ENCODE measurements at regions not wholly inside any gene's neighbourhood (a gene's known extent, or its start where the extent isn't known, plus 50 kb on each side); places are given as distances from the start of the nearest gene placed in this dataset.

DNA sequence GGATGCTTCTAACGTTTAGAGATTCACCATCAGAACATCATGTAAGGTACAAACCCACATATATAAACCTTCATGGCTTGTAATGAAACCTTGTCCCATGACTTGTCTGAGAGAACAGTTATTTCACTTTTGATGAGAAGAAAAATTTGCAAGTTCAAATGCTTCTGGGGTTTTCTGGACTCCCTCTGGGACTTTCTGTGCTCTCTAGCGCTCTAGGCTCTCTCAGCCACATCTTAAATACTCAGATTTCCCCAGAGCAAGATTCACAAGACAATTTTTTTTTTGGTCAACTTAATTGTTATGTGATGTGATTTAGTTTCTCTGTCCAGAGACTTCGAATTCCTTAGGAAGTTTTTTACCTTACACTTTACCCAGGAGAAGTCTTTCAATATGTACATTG, 282.8 kb upstream of the EDNRB start:
- DNase-seq = no peak

DNA sequence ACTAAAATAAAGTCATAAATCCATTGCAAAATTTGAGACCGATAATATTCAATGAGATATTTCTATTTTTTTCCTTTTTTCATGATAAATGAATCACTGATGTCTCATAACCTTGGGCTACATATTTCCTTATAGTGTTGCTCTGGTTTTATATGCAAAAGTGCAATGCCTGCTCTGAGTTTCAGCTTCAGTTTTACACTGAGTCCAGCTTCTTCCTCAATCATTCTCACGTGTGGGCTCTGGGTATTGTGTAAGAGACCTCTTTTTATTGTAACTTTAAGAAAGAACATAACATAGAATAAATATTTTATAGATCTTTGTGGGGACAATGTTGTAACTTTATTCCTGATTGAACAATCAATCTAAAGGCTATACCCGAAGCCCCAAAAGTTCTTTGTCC, 280.2 kb upstream of the EDNRB start:
- DNase-seq = no peak

DNA sequence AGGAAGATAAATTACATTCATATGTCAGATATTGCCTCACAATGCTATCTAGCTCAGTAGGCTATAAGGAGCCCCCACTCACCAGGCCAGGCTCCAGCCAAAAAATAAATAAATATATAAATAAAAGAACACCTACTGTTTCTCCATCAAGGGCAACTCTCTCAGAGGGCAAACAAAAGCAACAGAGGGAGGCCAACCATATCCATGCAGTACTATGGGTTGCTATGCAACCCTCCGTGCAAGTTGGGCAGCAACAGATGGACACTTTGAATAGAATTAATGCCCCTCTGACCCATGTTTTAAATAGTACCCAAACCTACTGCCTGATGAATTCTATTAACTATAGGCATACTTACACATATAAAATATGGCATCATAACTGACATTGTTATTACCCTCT, 279.8 kb upstream of the EDNRB start:
- peak; percentile 41 for DNase-seq

DNA sequence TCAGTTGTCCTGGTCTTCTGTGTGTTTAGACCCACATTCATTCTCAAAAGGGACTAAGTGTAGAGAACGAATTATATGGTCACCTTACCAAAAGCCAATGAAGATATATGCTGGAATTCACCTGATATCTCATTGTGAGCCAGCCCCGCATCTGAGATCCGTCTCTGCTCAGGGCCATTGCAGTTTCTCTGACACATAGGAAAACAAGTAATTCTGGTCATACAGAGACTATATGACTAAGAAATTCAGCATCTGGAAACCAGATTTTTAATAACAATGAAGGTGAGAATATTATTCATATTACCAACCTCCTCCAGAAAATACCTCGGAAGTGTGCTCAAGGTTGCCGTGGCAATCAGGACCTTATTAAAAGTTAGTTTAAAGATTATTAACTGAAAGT, 278.6 kb upstream of the EDNRB start:
- no peak for DNase-seq

- peak; percentile 24 for DNase-seq
Observed at GRCh38 chr13:78194904-78195639, 276.4 kb upstream of the EDNRB start.

DNA sequence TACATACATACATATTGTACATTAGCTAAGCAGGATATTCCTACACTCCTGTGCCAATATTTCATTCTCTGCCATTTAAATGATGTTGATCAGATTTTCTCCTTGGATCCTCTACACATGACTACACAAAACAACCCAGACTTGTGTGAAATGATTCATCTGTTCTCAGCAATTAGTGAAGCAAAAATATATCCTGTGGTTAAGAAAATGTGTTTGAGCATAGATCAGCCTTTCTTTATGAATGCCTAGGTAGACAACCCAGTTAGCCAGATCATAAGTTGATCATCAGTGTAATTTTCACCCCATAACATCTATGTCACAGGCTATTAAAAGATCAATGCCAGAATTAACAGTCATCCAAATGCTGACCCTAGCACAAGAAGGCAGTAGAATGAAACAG, 275.2 kb upstream of the EDNRB start:
- DNase-seq = no peak

DNA sequence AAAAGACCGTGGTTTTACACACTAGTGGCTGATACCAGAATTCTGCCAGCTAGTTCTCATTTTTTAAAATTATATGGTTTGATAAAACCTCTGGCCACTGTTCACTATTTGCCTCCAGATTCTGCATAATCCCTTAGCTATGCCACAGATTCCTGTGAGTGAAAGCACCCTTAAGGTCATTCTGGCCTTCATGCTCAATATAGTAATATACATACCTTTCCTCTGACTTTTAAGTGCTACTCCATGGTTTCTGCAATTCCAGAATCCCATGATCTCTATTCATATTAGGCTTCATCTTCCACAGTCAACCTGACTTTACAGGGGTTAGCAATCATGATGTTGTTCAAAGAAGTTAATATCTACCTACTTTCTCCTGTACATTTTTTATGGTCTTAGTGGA, 274.1 kb upstream of the EDNRB start:
- no peak for DNase-seq

DNA sequence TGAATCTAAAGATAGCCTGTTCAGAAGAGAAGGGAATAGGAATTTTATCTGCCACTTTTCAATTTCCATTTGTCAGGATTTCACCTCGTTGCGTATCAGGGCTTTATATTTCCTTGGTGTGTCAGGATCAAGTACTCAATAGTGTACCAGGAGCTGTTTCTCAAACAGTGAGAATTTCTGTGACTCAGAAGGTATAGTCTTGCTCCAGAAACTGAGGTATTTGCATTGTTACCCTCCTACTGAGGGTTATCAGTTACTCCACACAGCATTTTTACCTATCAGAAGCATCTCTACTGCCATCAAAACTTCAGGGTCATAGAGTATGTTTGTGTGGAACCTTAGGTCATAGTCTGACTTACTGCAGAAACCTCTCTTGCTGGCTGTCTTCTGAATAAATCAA, 271.7 kb upstream of the EDNRB start:
- no peak for DNase-seq

DNA sequence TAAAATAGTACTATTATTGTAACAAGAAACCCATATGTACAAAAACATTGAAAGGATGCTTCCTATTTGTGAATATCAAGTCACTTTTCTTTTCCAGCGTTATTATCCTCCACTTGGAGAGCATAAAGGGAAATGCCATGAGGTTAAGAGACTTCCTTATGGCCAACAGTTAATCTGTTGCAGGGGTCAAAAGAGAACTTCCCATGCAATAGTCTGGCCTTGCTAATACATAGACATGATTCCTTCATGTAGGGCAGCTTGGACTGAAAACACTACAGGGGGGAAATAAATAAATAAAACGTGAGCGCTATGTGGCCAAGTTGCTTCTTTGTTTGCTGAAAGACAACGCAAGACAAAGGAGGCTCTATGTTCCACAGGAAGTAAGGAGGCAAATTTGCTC, 269.1 kb upstream of the EDNRB start:
- DNase-seq = no peak

- no peak for DNase-seq
Observed at GRCh38 chr13:78185700-78186099, 267.1 kb upstream of the EDNRB start.

DNA sequence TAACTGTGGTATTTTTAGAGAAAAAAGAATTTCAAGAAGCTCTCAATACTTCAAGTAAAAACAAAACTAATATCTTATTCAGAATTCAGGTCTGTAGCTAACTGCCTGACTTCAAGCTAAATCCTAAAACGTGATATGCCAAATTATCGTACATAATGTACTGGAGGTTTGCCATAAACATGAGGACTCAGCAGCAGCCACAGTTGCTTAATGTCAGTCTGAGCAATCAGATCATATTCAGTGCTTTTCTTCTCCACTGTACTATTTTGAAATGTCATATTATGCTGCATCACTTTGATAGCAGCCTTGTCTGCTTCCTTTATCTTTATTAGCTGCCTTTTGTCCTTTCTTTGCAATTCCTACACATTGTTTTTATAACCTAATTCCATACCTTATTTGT, 265.1 kb upstream of the EDNRB start:
- DNase-seq = no peak

- DNase-seq = no peak
Observed at GRCh38 chr13:78182813-78183212, 264.2 kb upstream of the EDNRB start.

DNA sequence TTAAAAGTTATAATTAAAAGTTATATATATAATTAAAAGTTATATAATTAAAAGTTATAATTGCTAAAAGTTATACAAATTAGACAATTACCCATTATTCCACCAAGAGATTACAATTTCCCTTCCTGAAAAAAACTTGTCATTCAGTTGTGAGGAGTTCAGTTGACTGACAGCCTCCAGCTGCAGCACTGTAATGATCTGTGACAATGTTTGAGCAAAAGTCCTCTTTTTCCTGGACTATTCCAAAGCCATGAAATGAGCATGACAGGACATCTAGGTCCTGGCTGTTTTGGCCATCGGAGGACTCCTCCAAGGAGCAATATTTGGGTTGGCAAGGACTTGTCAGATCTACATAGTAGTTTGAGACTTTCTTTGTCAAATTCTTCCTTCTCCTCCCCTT, 258.7 kb upstream of the EDNRB start:
- DNase-seq = no peak

DNA sequence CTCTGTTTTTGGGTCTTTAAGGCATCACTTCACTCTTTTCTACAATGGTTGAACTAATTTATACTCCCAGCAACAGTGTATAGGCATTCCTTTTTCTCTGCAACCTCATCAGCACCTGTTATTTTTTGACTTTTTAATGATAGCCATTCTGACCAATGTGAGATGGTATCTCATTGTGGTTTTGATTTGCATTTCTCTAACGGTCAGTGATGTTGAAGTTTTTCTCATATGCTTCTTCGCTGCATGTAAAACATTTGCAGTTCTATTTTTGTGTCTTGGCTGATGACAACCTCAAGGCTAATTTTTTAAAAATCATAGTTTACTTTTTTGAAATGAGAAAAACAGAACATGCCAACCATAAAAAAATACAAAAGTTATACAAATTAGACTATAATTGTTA, 258.2 kb upstream of the EDNRB start:
- no peak for DNase-seq

- DNase-seq = no peak
Observed at GRCh38 chr13:78169386-78169785, 250.8 kb upstream of the EDNRB start.

- no peak for DNase-seq
Observed at GRCh38 chr13:78168981-78169380, 250.3 kb upstream of the EDNRB start.

GRCh38 chr13:78161266-78161665, 242.6 kb upstream of the EDNRB start:
- no peak for DNase-seq

DNA sequence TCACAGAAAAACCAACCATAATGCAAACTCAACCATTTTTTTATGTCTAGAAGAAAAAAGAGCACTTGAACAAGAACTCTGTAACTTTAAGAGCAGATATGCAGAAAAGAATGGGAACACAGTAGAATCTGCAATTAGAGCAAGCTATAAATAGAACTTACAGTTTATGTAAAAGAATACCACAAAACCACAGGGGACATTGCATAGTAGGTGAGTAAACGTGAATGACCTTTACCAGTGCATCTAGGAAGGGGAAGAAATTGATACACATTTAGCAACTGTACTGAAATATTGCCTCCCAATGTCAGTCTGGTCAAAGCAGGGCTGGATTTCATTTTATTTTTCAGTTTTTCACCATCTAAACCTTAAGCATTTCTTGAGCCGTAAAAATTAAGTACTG, 242.2 kb upstream of the EDNRB start:
- no peak for DNase-seq

- no peak for DNase-seq
Observed at GRCh38 chr13:78152415-78152814, 233.8 kb upstream of the EDNRB start.

DNA sequence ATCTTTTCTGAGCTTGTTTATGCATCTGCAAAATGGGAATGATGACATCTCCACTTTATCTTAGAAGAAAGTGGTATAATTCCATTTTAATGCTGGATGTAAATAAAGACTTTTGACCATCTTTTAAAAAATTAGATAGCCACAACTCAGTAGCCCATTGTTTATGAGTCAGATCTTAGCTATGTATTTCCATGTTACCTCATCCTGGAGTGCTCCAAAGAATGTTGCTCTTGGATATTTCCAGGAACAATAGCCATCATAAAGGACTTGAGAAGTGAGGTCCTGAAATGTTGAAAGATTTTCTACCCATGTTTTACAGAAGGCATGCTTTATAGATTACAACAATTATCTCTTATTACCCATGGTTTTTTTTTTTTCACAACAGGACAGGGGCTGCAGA, 229.3 kb upstream of the EDNRB start:
- no peak for DNase-seq

DNA sequence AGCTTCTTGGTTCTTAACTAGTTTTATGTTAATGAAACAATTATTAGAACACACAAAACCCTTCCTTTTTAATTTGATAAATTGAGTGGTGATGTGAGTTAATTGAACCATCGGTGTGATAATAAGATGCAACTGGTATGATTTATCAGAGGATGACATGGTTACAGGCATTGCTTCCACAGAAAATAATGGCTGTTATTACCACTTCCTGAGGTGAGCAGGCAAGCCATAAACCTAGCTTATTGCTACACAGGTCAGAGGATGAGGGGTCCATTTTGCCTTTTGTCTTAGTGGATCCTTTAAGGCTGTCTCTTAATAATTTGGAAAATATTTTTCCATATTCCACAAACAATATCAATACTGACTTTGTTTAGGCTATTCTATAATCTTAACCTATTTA, 226.6 kb upstream of the EDNRB start:
- DNase-seq = no peak

GRCh38 chr13:78139765-78140164, 221.1 kb upstream of the EDNRB start:
- no peak for DNase-seq

- DNase-seq = no peak
Observed at GRCh38 chr13:78138756-78139155, 220.1 kb upstream of the EDNRB start.

DNA sequence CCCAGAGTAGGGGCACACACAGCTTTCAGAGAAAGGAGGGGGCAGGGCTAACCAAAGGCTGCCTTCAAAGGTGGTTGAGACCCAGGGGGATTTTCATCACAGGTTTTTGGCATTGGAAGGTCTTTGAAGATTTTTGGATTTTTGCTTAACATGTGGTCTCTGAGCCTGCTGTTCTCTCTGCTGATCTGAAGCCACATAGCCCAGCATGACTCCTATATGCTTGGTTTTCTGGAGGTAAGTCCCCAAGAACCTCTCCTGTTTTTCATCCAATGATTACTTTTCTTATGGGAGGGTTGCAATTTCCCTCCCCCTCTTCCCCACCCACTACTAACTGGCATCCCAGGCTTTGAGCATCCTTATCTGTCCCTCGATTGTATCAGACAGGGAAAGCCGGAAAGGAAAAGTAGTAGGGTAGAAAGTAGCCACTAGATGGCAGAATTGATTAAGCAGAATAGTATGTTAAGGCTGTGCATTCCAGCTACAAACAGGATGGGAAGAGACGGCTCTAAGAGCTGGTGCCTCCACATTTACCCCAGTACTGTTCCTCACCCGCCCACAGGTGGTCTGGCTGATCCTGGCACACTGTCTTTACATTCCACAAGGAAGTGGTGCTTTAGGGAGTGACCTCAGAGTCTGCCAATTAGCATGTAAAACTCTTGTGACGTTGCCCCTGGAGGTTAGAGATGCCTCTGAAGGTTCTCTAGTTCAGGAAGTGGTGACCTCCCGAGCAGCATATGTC, 218.9 kb upstream of the EDNRB start:
- peak; percentile 93 for DNase-seq

DNA sequence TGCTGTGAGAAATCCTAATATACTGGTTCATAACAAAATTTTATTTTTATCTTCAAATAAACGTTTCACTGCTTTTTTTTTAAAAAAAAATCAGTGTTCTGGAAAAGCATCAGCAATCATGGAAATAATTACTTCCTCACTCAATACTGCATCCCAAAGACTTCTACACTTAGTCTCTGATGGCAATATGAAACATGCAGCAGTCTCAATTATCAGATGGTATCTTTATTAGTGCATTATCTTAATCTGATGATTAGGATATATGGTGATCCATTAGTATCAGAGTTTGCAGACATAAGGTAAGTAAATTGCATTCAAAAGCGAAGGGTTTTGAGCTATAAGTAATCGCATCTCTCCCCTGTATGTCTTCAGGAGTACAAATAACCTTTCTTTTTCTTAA, 218.3 kb upstream of the EDNRB start:
- no peak for DNase-seq

Data from eye (tissue), 1 donor.